ENCODE measurements at regions not wholly inside any gene's neighbourhood (a gene's known extent, or its start where the extent isn't known, plus 50 kb on each side); places are given as distances from the start of the nearest gene placed in this dataset.

- Histone ChIP-seq H2AFZ (ENCODE audit: low read depth, low read length, poor library complexity, severe bottlenecking) (no peak overlapping the region), H3K27ac (ENCODE audit: low read depth, low read length) (no peak overlapping the region), H3K4me3 (replicated peaks in 1 of 2; ENCODE audit: low read depth in 1 of 2, low read length in 2 of 2) (no peak overlapping the region), H3K4me1 (ENCODE audit: control insufficient read depth in 1 of 2, insufficient read depth in 2 of 2, low read length in 2 of 2) (no peaks in the 10 kb centered on the region), H3K9me2 (ENCODE audit: insufficient read depth) (no peaks in the 10 kb centered on the region), H4K20me1 (ENCODE audit: insufficient read depth) (no peaks in the 10 kb centered on the region), H3K9ac (ENCODE audit: low read length) (no peak overlapping the region), H3K4me2 (ENCODE audit: low read length) (no peak overlapping the region), H3K79me2 (ENCODE audit: insufficient read depth, low read length) (no peaks in the 10 kb centered on the region), H3K9me3 (ENCODE audit: control insufficient read depth in 1 of 2, insufficient read depth in 1 of 2, low read depth in 1 of 2, low read length in 2 of 2) (no peaks in the 10 kb centered on the region), H3K36me3 (ENCODE audit: control insufficient read depth in 1 of 2, insufficient read depth in 2 of 2, low read length in 2 of 2) (no peaks in the 10 kb centered on the region), H3K27me3 (ENCODE audit: insufficient read depth, low read length) (no peaks in the 10 kb centered on the region)
- POLR2A ChIA-PET: no interaction called here
- ATAC-seq: no peak
- intact Hi-C loops (cut with micrococcal nuclease): no loop called here
- DNase-seq (ENCODE audit: low read depth, low spot score): no peak
- no TSS peak for BruUV-seq (replicated peaks)
- CTCF ChIA-PET: no interaction called here
- no peak for TF ChIP-seq ZNF274 (IDR thresholded peaks at IDR 0.05; ENCODE audit: low read depth, low read length)
- no peak for TF ChIP-seq POLR2A (IDR thresholded peaks at IDR 0.05; ENCODE audit: borderline replicate concordance, extremely low read depth, insufficient read depth, insufficient read length)
- no peak for TF ChIP-seq POLR2AphosphoS5 (IDR thresholded peaks at IDR 0.05; ENCODE audit: low read depth, low read length)
- no peak for TF ChIP-seq CEBPB (IDR thresholded peaks at IDR 0.05; ENCODE audit: low read depth)
- TF ChIP-seq JUND (IDR thresholded peaks at IDR 0.05): no peak
- TF ChIP-seq REST (IDR thresholded peaks at IDR 0.05; ENCODE audit: low read depth): no peak
- no peak for TF ChIP-seq RAD21 (IDR thresholded peaks at IDR 0.05; ENCODE audit: low read depth)
- RAD21 ChIA-PET (ENCODE audit: low non-redundant PET in 1 of 2, low total read pairs in 2 of 2, uncharacterized antibody in 2 of 2, unreplicated experiment in 2 of 2): no interaction called here
Measured at GRCh38 chr6:132096996-132097395, 145.8 kb upstream of the CCN2 start.

GRCh38 chr6:132096245-132096644, 145.1 kb upstream of the CCN2 start:
- ChIA-PET RAD21 (ENCODE audit: low non-redundant PET in 1 of 2, low total read pairs in 2 of 2, uncharacterized antibody in 2 of 2, unreplicated experiment in 2 of 2) (no interaction called here), POLR2A (no interaction called here)
- no TSS peak for BruUV-seq (replicated peaks)
- no peak for TF ChIP-seq EZH2phosphoT487 (IDR thresholded peaks at IDR 0.05; ENCODE audit: borderline replicate concordance)
- TF ChIP-seq ZBTB33 (IDR thresholded peaks at IDR 0.05; ENCODE audit: extremely low read depth, insufficient replicate concordance, low read length): no peak
- TF ChIP-seq TCF7L2 (IDR thresholded peaks at IDR 0.05; ENCODE audit: borderline replicate concordance, extremely low read depth, insufficient read depth, insufficient read length): no peak
- no peak for TF ChIP-seq REST (IDR thresholded peaks at IDR 0.05; ENCODE audit: low read depth)
- no peak for TF ChIP-seq ZNF274 (IDR thresholded peaks at IDR 0.05; ENCODE audit: low read depth, low read length)
- TF ChIP-seq FOSL1 (IDR thresholded peaks at IDR 0.05; ENCODE audit: low read depth): no peak
- TF ChIP-seq POLR2A (IDR thresholded peaks at IDR 0.05; ENCODE audit: borderline replicate concordance, extremely low read depth, insufficient read depth, insufficient read length): no peak

More at GRCh38 chr6:132096245-132096644, 145.1 kb upstream of the CCN2 start:
- Histone ChIP-seq H3K4me3 (replicated peaks in 1 of 2; ENCODE audit: low read depth in 1 of 2, low read length in 2 of 2) (no peak overlapping the region), H3K27me3 (ENCODE audit: insufficient read depth, low read length) (no peaks in the 10 kb centered on the region), H3K9me3 (ENCODE audit: control insufficient read depth in 1 of 2, insufficient read depth in 1 of 2, low read depth in 1 of 2, low read length in 2 of 2) (no peaks in the 10 kb centered on the region), H3K36me3 (ENCODE audit: control insufficient read depth in 1 of 2, insufficient read depth in 2 of 2, low read length in 2 of 2) (no peaks in the 10 kb centered on the region), H4K20me1 (ENCODE audit: insufficient read depth) (no peaks in the 10 kb centered on the region), H2AFZ (ENCODE audit: low read depth, low read length, poor library complexity, severe bottlenecking) (no peak overlapping the region), H3K4me1 (ENCODE audit: control insufficient read depth in 1 of 2, insufficient read depth in 2 of 2, low read length in 2 of 2) (no peaks in the 10 kb centered on the region), H3K9me2 (ENCODE audit: insufficient read depth) (no peaks in the 10 kb centered on the region), H3K27ac (ENCODE audit: low read depth, low read length) (no peak overlapping the region), H3K79me2 (ENCODE audit: insufficient read depth, low read length) (no peaks in the 10 kb centered on the region), H3K9ac (ENCODE audit: low read length) (no peak overlapping the region), H3K4me2 (ENCODE audit: low read length) (no peak overlapping the region)
- CTCF ChIA-PET: no interaction called here
- DNase-seq (ENCODE audit: low read depth, low spot score) (no peak), ATAC-seq (no peak)
- intact Hi-C loops (cut with micrococcal nuclease): no loop called here

All from HCT116 (cell line).